Loucy (cell line): ENCODE measurements at regions not wholly inside any gene's neighbourhood (a gene's known extent, or its start where the extent isn't known, plus 50 kb on each side); places are given as distances from the start of the nearest gene placed in this dataset.

Experiments
- H2AFZ ChIP-seq: fragments of 200-600 bp; sonication (generic); 2 replicates; pipeline ENCODE4 v1.6.0; 2016; ENCODE audit warnings: antibody characterized with exemption, mild to moderate bottlenecking, low read length, moderate library complexity
- H3F3A ChIP-seq: fragments of 200-600 bp; 2 replicates; pipeline ENCODE4 v1.6.0; 2016; ENCODE audit warnings: antibody characterized with exemption, low read depth, mild to moderate bottlenecking
- H3K27me3 ChIP-seq: fragments of 200-600 bp; sonication (generic); 2 replicates; pipeline ENCODE4 v1.6.1; 2014; ENCODE audit warnings: low read length, mild to moderate bottlenecking; ENCODE audit not compliant: insufficient read depth, poor library complexity, severe bottlenecking
- H3K36me3 ChIP-seq: fragments of 200-600 bp; sonication (generic); 2 replicates; pipeline ENCODE4 v1.6.1; 2016; ENCODE audit warnings: low read length; ENCODE audit not compliant: insufficient read depth
- H3K4me1 ChIP-seq: fragments of 200-600 bp; sonication (generic); 2 replicates; pipeline ENCODE4 v1.5.1; 2014; ENCODE audit warnings: low read length, mild to moderate bottlenecking; ENCODE audit not compliant: insufficient read depth, poor library complexity, severe bottlenecking
- H3K4me2 ChIP-seq: fragments of 200-600 bp; sonication (generic); 2 replicates; pipeline ENCODE4 v1.6.0; 2014; ENCODE audit warnings: antibody characterized with exemption, low read length, low read depth, mild to moderate bottlenecking; ENCODE audit not compliant: poor library complexity, severe bottlenecking
- H3K4me3 ChIP-seq: fragments of 200-600 bp; sonication (generic); 2 replicates; pipeline ENCODE4 v1.5.1; 2014; ENCODE audit warnings: low read length, mild to moderate bottlenecking, mixed read lengths; ENCODE audit not compliant: poor library complexity, severe bottlenecking
- H3K79me2 ChIP-seq: fragments of 200-600 bp; sonication (generic); 2 replicates; pipeline ENCODE4 v1.6.1; 2014; ENCODE audit warnings: low read length; ENCODE audit not compliant: insufficient read depth
- H3K9ac ChIP-seq: fragments of 200-600 bp; sonication (generic); 2 replicates; pipeline ENCODE4 v1.6.0; 2014; ENCODE audit warnings: mild to moderate bottlenecking, low read depth, low read length, moderate library complexity; ENCODE audit not compliant: poor library complexity, severe bottlenecking
- H3K9me2 ChIP-seq: fragments of 200-600 bp; sonication (generic); replicated peaks from 2 replicates; pipeline ENCODE4 v1.6.1; 2016; ENCODE audit warnings: low read depth, low read length, mixed read lengths
- H3K9me3 ChIP-seq: fragments of 200-600 bp; sonication (generic); 2 replicates; pipeline ENCODE4 v1.6.1; 2014; ENCODE audit warnings: mild to moderate bottlenecking, antibody characterized with exemption, low read length, low read depth; ENCODE audit not compliant: insufficient read depth
- H4K20me1 ChIP-seq: fragments of 200-600 bp; sonication (generic); 2 replicates; pipeline ENCODE4 v1.6.0; 2014; ENCODE audit warnings: antibody characterized with exemption, low read length, mild to moderate bottlenecking; ENCODE audit not compliant: insufficient read depth, poor library complexity, severe bottlenecking
- CTCF ChIP-seq: fragments of 200-600 bp; sonication (generic); conservative IDR thresholded peaks from 2 replicates; pipeline ENCODE4 v1.5.1; 2014; ENCODE audit warnings: mild to moderate bottlenecking, antibody characterized with exemption, low read length
- EZH2phosphoT487 ChIP-seq: fragments of 200-600 bp; IDR thresholded peaks from 2 replicates; pipeline ENCODE4 v1.6.1; 2018; ENCODE audit warnings: antibody characterized with exemption, mild to moderate bottlenecking, moderate library complexity, borderline replicate concordance

GRCh38 chrX:81390237-81390636 lies 188.3 kb downstream of the SH3BGRL start:
- no peaks in the 10 kb centered on the region for H3F3A ChIP-seq
- no peak overlapping the region for H3K4me2 ChIP-seq
- H3K9me2 ChIP-seq = no peaks in the 10 kb centered on the region
- H3K27me3 ChIP-seq = no peaks in the 10 kb centered on the region
- no peak overlapping the region for H3K4me3 ChIP-seq
- TF ChIP-seq CTCF (no peak), EZH2phosphoT487 (no peak)
- no peak overlapping the region for H2AFZ ChIP-seq
- H3K79me2 ChIP-seq = no peaks in the 10 kb centered on the region
- no peaks in the 10 kb centered on the region for H3K36me3 ChIP-seq
- H3K9me3 ChIP-seq = no peaks in the 10 kb centered on the region
- no peak overlapping the region for H3K9ac ChIP-seq
- no peaks in the 10 kb centered on the region for H3K4me1 ChIP-seq
- no peaks in the 10 kb centered on the region for H4K20me1 ChIP-seq

DNA sequence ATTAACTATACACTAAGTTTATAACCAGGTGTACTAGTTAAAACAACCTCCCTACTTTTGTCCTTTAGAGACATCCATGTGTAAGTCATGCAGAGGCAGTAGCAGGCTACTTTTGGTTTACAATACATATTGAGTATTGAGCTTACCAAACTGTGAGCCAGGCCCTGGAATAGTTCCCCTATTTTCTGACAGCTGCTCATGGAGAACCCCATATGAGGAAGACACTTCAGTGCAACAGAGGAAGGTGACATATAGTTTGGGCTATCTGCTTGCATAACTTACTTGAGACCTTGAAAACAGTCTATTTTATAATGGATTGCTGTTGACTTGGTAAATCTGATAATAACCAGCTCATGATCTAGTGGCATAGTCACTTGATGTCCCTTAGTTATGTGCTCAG lies 190.5 kb downstream of the SH3BGRL start:
- Histone ChIP-seq H3K79me2 (no peaks in the 10 kb centered on the region), H2AFZ (no peak overlapping the region), H3K9me3 (no peaks in the 10 kb centered on the region), H3K4me1 (no peaks in the 10 kb centered on the region), H3K4me2 (no peak overlapping the region), H3K4me3 (no peak overlapping the region), H3F3A (no peaks in the 10 kb centered on the region), H3K9ac (no peak overlapping the region), H4K20me1 (no peaks in the 10 kb centered on the region), H3K27me3 (no peaks in the 10 kb centered on the region), H3K9me2 (no peaks in the 10 kb centered on the region), H3K36me3 (no peaks in the 10 kb centered on the region)
- TF ChIP-seq EZH2phosphoT487 = no peak
- TF ChIP-seq CTCF = no peak

GRCh38 chrX:81405781-81406180 lies 203.9 kb downstream of the SH3BGRL start:
- no peak for TF ChIP-seq CTCF
- TF ChIP-seq EZH2phosphoT487 = no peak
- Histone ChIP-seq H3K27me3 (no peaks in the 10 kb centered on the region), H3K4me3 (no peak overlapping the region), H3K79me2 (no peaks in the 10 kb centered on the region), H3F3A (no peaks in the 10 kb centered on the region), H3K9me2 (no peaks in the 10 kb centered on the region), H3K4me1 (no peaks in the 10 kb centered on the region), H2AFZ (no peak overlapping the region), H3K4me2 (no peak overlapping the region), H3K36me3 (no peaks in the 10 kb centered on the region), H3K9ac (no peak overlapping the region), H4K20me1 (no peaks in the 10 kb centered on the region), H3K9me3 (no peaks in the 10 kb centered on the region)
